ENCODE measurements at regions not wholly inside any gene's neighbourhood (a gene's known extent, or its start where the extent isn't known, plus 50 kb on each side); places are given as distances from the start of the nearest gene placed in this dataset.

- DNase-seq (ENCODE audit: low read depth) = peak; percentile 18
These were observed 1199.9 kb upstream of the SPRY2 start for GRCh38 chr13:81540777-81541176.

GRCh38 chr13:81539643-81540150, 1198.8 kb upstream of the SPRY2 start:
- DNase-seq (ENCODE audit: low read depth) = no peak

DNA sequence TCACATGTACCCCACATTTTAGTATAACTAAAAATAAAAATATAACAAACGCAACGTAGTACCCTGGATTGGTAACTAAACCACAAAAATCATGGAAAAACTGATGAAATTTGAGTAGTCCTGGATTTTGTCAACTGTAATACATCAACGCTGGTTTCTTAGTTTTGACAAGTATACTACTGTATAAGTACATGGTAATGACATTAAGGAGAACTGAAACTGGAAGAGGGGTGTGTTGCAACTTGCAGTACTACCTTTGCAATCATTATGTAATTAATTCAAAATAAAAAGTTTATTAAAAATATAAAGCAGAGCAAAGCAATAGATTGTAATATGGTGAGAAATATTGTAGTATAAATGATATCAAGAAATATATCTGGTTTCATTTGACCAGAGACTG, 1158.0 kb upstream of the SPRY2 start:
- no peak for DNase-seq (ENCODE audit: low read depth)

DNA sequence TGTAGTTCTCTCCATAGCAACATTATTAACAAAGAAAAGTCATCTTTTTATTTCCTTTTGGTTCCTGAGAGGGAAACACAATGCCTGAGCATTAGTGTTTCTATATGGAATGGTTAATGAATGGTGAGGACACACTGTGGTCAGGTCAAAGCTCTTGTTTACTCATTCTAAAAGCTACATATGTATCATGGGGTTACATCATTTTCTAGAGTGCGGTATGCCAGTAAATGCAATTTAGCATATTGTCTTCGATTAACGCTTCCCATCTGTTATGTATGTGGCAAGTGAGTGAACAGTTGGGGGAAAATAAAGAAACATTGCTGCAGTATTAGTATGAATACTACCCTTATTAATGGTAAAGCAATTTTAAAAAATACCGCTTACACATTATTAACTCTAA, 1152.2 kb upstream of the SPRY2 start:
- peak; percentile 16 for DNase-seq (ENCODE audit: low read depth)

DNA sequence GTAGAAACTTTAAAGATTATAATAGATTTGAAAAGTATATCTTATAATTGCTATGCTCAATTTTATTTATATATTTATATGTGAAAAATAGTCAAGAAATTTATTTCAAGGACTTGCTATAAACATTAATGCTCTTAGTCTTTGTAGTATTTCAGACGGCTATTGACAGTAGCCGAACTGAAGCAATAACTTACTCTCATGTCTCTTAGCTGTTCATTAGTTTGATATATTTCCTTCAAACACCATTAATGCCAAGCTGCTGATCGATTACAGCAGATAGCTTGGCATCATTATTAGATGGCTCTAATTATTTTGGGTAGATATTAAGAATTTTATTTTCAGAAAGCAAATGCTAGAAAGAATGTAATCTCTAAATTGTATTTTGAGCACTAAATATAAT, 1151.5 kb upstream of the SPRY2 start:
- DNase-seq (ENCODE audit: low read depth) = no peak

DNA sequence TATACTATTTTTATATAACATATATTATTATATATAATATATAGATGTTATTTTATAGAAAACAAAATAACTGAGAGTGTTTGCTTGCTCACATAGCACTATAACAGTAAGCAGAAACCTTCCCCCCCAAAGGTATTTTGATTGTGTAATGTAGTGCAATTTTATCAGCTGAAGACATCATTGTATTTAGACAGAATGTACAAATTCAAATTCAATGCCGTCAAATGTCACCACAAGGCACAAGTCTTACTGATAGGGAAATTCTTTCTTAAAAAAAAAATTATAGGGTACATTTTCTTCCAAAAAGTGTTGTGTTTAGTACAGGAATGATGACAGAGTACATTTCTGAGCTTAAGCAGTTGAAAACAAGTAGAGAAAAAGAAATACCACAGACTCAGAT, 1147.1 kb upstream of the SPRY2 start:
- peak; percentile 68 for DNase-seq (ENCODE audit: low read depth)

DNA sequence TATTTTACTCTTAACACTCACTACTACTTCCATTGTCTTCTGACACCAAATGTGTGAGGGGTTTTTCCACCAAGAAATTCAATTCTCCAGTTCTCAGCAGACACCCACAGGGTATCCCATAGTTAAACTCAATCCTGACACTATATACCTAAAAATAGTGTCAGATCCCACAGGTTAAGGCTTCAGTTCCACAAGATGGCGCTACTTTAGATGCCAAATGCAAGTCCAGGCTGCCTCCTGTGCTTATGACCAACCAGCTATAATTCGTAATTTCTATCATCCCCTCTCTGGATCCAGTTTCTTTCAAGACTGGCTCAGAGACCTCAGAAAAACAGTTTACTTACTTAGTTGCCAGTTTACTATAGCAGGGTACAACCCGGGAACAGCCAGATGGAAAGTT, 1146.2 kb upstream of the SPRY2 start:
- peak; percentile 44 for DNase-seq (ENCODE audit: low read depth)

DNA sequence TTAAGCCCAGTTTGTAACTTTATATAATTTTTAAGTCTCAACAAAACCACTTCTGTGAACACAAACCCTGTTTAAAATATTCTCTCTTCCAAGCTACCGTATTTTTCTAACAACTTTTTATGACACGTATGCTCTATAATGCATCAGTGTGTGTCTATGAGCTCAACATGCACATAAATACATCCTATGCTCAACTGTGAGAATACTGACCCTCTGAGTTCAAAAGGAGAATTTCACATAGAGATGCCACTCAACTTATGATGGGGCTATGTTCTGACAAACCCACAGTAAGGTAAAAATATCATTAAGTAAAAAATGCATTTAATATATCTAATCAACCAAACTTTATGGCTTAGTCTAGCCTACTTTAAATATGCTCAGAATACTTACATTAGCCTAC, 1139.7 kb upstream of the SPRY2 start:
- no peak for DNase-seq (ENCODE audit: low read depth)

GRCh38 chr13:81473366-81473899, 1132.5 kb upstream of the SPRY2 start:
- DNase-seq (ENCODE audit: low read depth) = no peak

- no peak for DNase-seq (ENCODE audit: low read depth)
These were observed 1117.2 kb upstream of the SPRY2 start for GRCh38 chr13:81458170-81458569.

DNA sequence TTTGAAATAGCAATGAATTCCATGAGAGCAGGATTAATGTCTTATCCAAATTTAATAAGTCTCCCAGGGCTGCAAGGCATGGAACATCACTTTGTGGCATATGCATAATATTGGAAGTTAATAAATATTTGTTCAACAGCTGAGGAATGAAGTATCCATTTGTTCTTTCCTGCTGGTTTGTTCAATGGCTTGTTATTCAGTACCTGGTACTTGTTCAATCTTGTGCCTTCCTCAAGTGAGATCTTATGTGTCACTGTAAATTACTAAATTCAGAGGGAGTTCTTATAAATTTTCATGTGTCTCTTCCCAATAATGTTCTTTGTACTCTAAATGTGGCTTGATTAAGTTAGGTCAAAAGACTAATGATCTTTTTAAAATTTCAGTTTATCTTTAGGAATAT, 1105.5 kb upstream of the SPRY2 start:
- DNase-seq (ENCODE audit: low read depth) = no peak

- DNase-seq (ENCODE audit: low read depth) = no peak
These were observed 1102.0 kb upstream of the SPRY2 start for GRCh38 chr13:81442904-81443303.

DNA sequence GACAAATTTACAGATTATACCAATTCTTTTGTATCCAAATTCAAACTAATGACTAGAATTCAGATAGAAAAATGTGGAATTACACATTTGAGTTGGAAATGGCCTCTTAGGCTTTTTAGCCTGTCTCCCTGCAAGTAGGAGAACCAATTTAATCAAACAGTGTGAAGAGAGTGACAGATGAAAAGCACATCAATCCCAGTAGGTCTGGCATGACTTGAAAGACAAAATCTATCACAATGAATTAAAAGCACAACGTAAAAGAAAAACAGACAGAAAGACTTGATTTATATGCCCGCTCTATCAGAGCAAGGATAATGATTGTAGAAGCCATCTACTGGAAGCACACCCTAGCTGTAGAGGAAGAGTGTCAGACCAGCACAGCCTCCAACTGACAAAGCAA, 1084.4 kb upstream of the SPRY2 start:
- no peak for DNase-seq (ENCODE audit: low read depth)

- no peak for DNase-seq (ENCODE audit: low read depth)
These were observed 1068.4 kb upstream of the SPRY2 start for GRCh38 chr13:81409284-81409683.

DNA sequence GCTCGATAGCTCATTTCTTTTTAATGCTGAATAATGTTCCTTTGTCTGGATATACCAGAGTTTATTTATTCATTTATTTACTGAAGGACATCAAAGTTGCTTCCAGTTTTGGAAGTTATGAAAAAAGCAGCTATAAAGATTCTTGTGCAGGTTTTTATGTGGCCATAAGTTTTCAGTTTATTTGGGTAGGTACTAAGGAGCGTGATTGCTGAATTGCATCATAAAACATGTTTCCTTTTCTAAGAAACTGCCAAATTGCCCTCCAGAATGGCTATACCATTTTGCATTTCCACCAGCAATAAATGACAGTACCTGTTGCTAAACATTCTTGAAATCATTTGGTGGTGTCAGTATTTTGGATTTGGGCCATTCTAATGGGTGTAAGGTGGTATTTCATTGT, 1067.7 kb upstream of the SPRY2 start:
- DNase-seq (ENCODE audit: low read depth) = no peak

DNA sequence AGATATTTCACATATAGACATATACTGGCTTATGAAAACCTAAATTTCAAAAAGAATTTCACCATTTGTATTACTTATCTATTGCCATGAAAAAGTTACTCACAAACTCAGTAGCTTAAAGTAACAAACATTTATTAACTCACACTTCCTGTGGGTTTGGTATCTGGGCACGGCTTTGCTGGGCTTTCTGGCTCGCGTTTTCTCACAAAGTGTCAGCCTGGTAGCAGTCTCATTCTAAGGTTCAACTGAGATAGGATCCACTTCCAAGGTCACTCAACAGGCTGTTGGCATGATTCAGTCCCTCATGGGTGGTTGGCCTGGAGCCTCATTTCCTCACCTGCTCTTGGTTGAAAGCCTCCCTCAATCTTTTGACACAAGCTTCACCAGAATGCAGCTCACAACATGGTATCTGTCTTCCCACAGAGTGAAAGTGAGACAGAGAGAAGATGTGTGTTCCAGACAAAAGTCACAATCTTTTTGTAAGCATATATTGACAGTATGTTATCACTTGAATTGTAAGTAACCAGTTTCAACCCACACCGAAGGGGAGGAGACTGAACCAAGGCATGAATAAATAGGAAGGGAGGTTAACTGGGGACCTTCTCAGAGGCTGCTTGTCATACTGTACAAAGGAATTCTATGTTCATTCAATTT, 1065.8 kb upstream of the SPRY2 start:
- no peak for DNase-seq (ENCODE audit: low read depth)

- DNase-seq (ENCODE audit: low read depth) = no peak
These were observed 1065.1 kb upstream of the SPRY2 start for GRCh38 chr13:81406022-81406421.

- no peak for DNase-seq (ENCODE audit: low read depth)
These were observed 1055.3 kb upstream of the SPRY2 start for GRCh38 chr13:81396192-81396591.

- no peak for DNase-seq (ENCODE audit: low read depth)
These were observed 1054.4 kb upstream of the SPRY2 start for GRCh38 chr13:81395368-81395767.

DNA sequence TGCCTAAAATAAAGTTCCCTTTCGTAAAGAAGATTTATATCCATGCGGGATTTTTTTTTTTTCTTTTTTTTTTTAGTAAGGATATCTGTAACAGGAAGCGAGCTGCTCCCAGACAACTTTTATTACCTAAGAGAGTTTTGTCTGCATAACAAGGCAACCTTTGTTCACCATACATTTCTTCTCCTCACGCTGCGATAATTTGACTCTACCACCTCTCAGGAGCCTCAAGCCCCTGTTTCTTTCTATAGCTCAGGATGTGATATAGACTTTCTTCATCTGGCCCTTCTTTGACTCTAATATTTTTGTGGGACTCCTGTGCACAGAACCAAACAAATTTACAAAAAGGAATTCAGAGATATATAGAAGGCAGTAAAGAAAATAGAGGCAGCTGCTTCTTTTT, 1053.7 kb upstream of the SPRY2 start:
- DNase-seq (ENCODE audit: low read depth) = no peak

- DNase-seq (ENCODE audit: low read depth) = no peak
These were observed 1052.8 kb upstream of the SPRY2 start for GRCh38 chr13:81393721-81394120.

DNA sequence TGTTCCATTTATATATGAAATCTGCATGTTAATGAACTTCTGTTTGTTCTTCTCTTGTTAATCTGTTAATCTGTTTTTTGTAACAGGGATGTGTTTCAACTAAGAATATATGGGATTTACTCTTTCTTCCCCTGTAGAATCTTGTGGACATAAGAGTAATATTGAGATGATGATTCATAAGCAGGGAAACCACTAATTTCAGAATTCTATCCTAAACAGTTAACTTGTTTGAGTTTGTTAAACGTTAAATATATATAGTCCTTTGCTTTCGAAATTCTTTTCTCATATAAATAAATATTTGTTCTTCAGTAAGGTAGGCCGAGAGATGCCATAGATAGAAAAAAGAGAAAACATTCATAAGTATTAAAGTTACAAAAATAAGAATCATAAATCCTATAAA, 1052.2 kb upstream of the SPRY2 start:
- no peak for DNase-seq (ENCODE audit: low read depth)

DNA sequence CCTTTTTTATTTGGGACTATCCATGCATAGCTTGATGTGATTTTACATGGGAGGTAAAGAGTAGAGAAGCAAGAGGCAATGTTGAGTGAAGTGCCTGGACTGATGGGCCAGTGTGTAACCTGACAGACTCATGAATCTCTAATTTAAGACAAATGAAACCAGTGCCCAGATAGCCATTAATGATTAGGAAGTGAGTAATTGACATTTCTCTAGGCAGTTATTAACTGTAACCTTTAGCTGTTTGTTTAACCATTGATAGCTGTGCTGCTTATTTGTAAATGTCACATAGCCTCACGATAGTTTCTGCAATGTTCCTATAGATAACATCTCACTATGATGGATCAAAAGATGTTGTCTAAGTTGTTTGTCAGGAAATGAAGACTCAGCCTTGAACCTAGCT, 1047.5 kb upstream of the SPRY2 start:
- no peak for DNase-seq (ENCODE audit: low read depth)

DNA sequence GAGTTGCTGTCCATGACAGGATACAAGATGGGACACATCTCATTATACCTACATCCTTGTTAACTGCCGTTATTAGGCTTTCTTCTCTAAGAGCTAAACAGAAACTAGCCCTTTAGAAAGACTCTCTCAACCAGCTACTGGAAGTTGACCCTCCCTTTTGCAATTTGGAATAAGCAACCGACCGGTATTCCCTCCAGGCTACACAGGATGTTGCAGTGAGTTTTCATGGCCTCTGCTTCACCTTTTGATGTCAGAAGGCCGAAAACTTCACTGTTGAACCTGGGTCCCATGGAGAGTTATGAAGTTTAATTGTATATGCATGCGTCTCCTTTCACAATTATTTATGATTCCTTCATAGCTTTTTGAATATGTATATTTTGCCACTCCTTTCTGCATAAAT, 1042.5 kb upstream of the SPRY2 start:
- DNase-seq (ENCODE audit: low read depth) = no peak

Measured in iris pigment epithelial cell (primary cell).